CD14-positive monocyte (primary cell): ENCODE measurements at regions not wholly inside any gene's neighbourhood (a gene's known extent, or its start where the extent isn't known, plus 50 kb on each side); places are given as distances from the start of the nearest gene placed in this dataset.

Experiments used
- DNase-seq, 3 donors: peaks; one replicate each; pipeline ENCODE4 v3.0.0-alpha.2; 2011 to 2022
- H2AFZ ChIP-seq: 2 replicates; pipeline ENCODE4 v1.6.0; 2012; ENCODE audit warnings: mild to moderate bottlenecking, low read depth, low read length, inconsistent platforms; ENCODE audit not compliant: insufficient read depth, poor library complexity, severe bottlenecking
- H3K27ac ChIP-seq, 2 donors: 1 replicate in 1 of 2; 2 replicates in 1 of 2; pipeline ENCODE4 v1.5.1; 2012 to 2013; ENCODE audit warnings: low read length in 2 of 2, control low read depth in 1 of 2, inconsistent platforms in 1 of 2, low read depth in 1 of 2, mild to moderate bottlenecking in 1 of 2
- H3K27me3 ChIP-seq, 2 donors: one replicate each; pipeline versions ENCODE4 v1.6.0 to v1.6.1; 2011 to 2013; ENCODE audit warnings: low read length in 2 of 2; ENCODE audit not compliant: control insufficient read depth in 2 of 2, insufficient read depth in 2 of 2
- H3K36me3 ChIP-seq, 2 donors: replicated peaks in 1 of 2; 1 replicate in 1 of 2; 2 replicates in 1 of 2; pipeline versions ENCODE4 v1.5.1 to v1.6.1; 2012 to 2013; ENCODE audit warnings: low read length in 2 of 2, control low read depth in 1 of 2, inconsistent platforms in 1 of 2, mild to moderate bottlenecking in 1 of 2; ENCODE audit not compliant: insufficient read depth in 2 of 2, control insufficient read depth in 1 of 2
- H3K4me1 ChIP-seq, 2 donors: 1 replicate in 1 of 2; 2 replicates in 1 of 2; pipeline versions ENCODE4 v1.5.1 to v1.6.1; 2012 to 2013; ENCODE audit warnings: low read length in 2 of 2, control low read depth in 1 of 2, inconsistent platforms in 1 of 2, mild to moderate bottlenecking in 1 of 2, moderate library complexity in 1 of 2; ENCODE audit not compliant: insufficient read depth in 2 of 2, control insufficient read depth in 1 of 2
- H3K4me2 ChIP-seq: replicated peaks from 2 replicates; pipeline ENCODE3; 2012; ENCODE audit warnings: low read length, moderate library complexity, mild to moderate bottlenecking; ENCODE audit not compliant: poor library complexity, severe bottlenecking; ENCODE audit errors: extremely low read depth
- H3K4me3 ChIP-seq, 3 experiments: fragments of 200-600 bp in 1 of 3; sonication (generic) in 1 of 3; replicated peaks in 1 of 3; 1 replicate in 2 of 3; 2 replicates in 1 of 3; pipeline ENCODE4 v1.5.1; 2011 to 2013; ENCODE audit warnings: low read length in 3 of 3, mild to moderate bottlenecking in 3 of 3, control low read depth in 2 of 3, low read depth in 2 of 3, inconsistent platforms in 1 of 3, moderate library complexity in 1 of 3
- H3K79me2 ChIP-seq: 2 replicates; pipeline ENCODE4 v1.6.0; 2012; ENCODE audit warnings: mild to moderate bottlenecking, control low read depth, inconsistent platforms, low read length, moderate library complexity; ENCODE audit not compliant: insufficient read depth
- H3K9ac ChIP-seq: 2 replicates; pipeline ENCODE4 v1.6.0; 2017; ENCODE audit warnings: low read length, mild to moderate bottlenecking; ENCODE audit not compliant: insufficient read depth, poor library complexity, severe bottlenecking
- H3K9me3 ChIP-seq, 2 donors: replicated peaks in 1 of 2; 1 replicate in 1 of 2; 2 replicates in 1 of 2; pipeline versions ENCODE4 v1.5.1 to v1.6.1; 2012 to 2013; ENCODE audit warnings: low read length in 2 of 2, control low read depth in 1 of 2; ENCODE audit not compliant: control insufficient read depth in 1 of 2, insufficient read depth in 1 of 2
- H4K20me1 ChIP-seq: 2 replicates; pipeline ENCODE4 v1.6.0; 2012; ENCODE audit warnings: mild to moderate bottlenecking, low read length, control low read depth, moderate library complexity; ENCODE audit not compliant: insufficient read depth
- H3K27ac Mint-ChIP-seq, 7 donors: one replicate each; pipeline ENCODE4 v1.8.0; 2020; ENCODE audit warnings: mild to moderate bottlenecking in 7 of 7, mixed read lengths in 7 of 7, moderate library complexity in 6 of 7, inconsistent platforms in 2 of 7
- H3K27me3 Mint-ChIP-seq, 3 donors: one replicate each; pipeline ENCODE4 v1.8.0; 2021 to 2022; ENCODE audit warnings: low read depth in 3 of 3, mild to moderate bottlenecking in 3 of 3, mixed read lengths in 3 of 3, moderate library complexity in 3 of 3, inconsistent platforms in 1 of 3
- H3K36me3 Mint-ChIP-seq, 2 donors: one replicate each; pipeline ENCODE4 v1.8.0; 2020; ENCODE audit warnings: mixed read lengths in 2 of 2, inconsistent platforms in 1 of 2, mild to moderate bottlenecking in 1 of 2
- H3K4me1 Mint-ChIP-seq: one replicate; pipeline ENCODE4 v1.8.0; 2020; ENCODE audit warnings: mild to moderate bottlenecking, mixed read lengths
- H3K4me3 Mint-ChIP-seq, 2 donors: one replicate each; pipeline ENCODE4 v1.8.0; 2020; ENCODE audit warnings: mild to moderate bottlenecking in 2 of 2, mixed read lengths in 2 of 2, moderate library complexity in 1 of 2
- H3K9me3 Mint-ChIP-seq, 7 donors: one replicate each; pipeline ENCODE4 v1.8.0; 2020 to 2022; ENCODE audit warnings: mixed read lengths in 7 of 7, mild to moderate bottlenecking in 6 of 7, moderate library complexity in 6 of 7, inconsistent platforms in 2 of 7
- CTCF ChIP-seq: fragments of 200-600 bp; IDR thresholded peaks from one replicate; pipeline ENCODE4 v1.8.0; 2022; ENCODE audit warnings: antibody characterized with exemption, mild to moderate bottlenecking
- WGBS: methylation state at CpG from one replicate; pipeline ENCODE4 v1.1.5; 2013; ENCODE audit warnings: missing lambda C conversion rate; ENCODE audit not compliant: insufficient coverage; 5-methylcytosine and 5-hydroxymethylcytosine counted together
- intact Hi-C, 2 donors: fragments of 100-400 bp; cut with micrococcal nuclease; formaldehyde crosslinking; loops; one replicate each; pipeline versions ENCODE4 v1.15.0 to v1.15.1; 2023

- H2AFZ ChIP-seq: no peak overlapping the region
- H3K79me2 ChIP-seq: no peaks in the 10 kb centered on the region
Measured at GRCh38 chr7:81330108-81330507, 411.3 kb upstream of the SEMA3C start.

GRCh38 chr7:81327468-81328266 is 408.8 kb upstream of the SEMA3C start:
- H3K36me3 Mint-ChIP-seq: no peaks in the 10 kb centered on the region
- H3K27ac Mint-ChIP-seq: no peak overlapping the region
- Histone ChIP-seq H4K20me1 (no peaks in the 10 kb centered on the region), H3K4me2 (no peak overlapping the region), H3K36me3 (no peaks in the 10 kb centered on the region), H3K27ac (no peak overlapping the region), H3K4me1 (no peaks in the 10 kb centered on the region), H3K9ac (no peak overlapping the region), H2AFZ (no peak overlapping the region), H3K79me2 (no peaks in the 10 kb centered on the region), H3K9me3 (no peaks in the 10 kb centered on the region), H3K4me3 (no peak overlapping the region), H3K27me3 (no peaks in the 10 kb centered on the region)
- DNase-seq: no peak
- TF ChIP-seq CTCF: no peak
- no peak overlapping the region for H3K4me3 Mint-ChIP-seq
- 80% methylated on average over 1 of the region's 4 CpGs for WGBS
- intact Hi-C loops: no loop called here
- H3K4me1 Mint-ChIP-seq: no peaks in the 10 kb centered on the region
- peaks cover 0 to 3% (median 0%) of the 10 kb centered on the region in 7 donors for H3K9me3 Mint-ChIP-seq
- no peaks in the 10 kb centered on the region for H3K27me3 Mint-ChIP-seq

More at GRCh38 chr7:81330108-81330507, 411.3 kb upstream of the SEMA3C start:
- Mint-ChIP-seq H3K9me3 (peaks cover 0 to 3% (median 0%) of the 10 kb centered on the region in 7 donors), H3K4me3 (no peak overlapping the region), H3K4me1 (no peaks in the 10 kb centered on the region), H3K27me3 (no peaks in the 10 kb centered on the region), H3K36me3 (no peaks in the 10 kb centered on the region), H3K27ac (no peak overlapping the region)
- Histone ChIP-seq H3K9ac (no peak overlapping the region), H4K20me1 (no peaks in the 10 kb centered on the region), H3K9me3 (no peaks in the 10 kb centered on the region), H3K4me1 (no peaks in the 10 kb centered on the region), H3K4me2 (no peak overlapping the region), H3K27me3 (no peaks in the 10 kb centered on the region), H3K27ac (no peak overlapping the region), H3K4me3 (no peak overlapping the region), H3K36me3 (no peaks in the 10 kb centered on the region)
- intact Hi-C loops: no loop called here
- 58% methylated on average over 1 of the region's 1 CpG for WGBS
- no peak for TF ChIP-seq CTCF
- DNase-seq: no peak
